T-helper 1 cell treated with Interleukin-12 subunit alpha and Interleukin-12 subunit beta and Interleukin-4 antibody, amounts not matched to agents 30 μg/mL and 1 μg/mL, for 36 hours (primary cell): ENCODE measurements at regions not wholly inside any gene's neighbourhood (a gene's known extent, or its start where the extent isn't known, plus 50 kb on each side); places are given as distances from the start of the nearest gene placed in this dataset.

Source experiments
- H3K27ac Mint-ChIP-seq: one replicate; pipeline ENCODE4 v1.8.0; 2021; ENCODE audit warnings: mild to moderate bottlenecking, mixed read lengths
- H3K27me3 Mint-ChIP-seq: one replicate; pipeline ENCODE4 v1.8.0; 2021; ENCODE audit warnings: low read depth, mixed read lengths
- H3K36me3 Mint-ChIP-seq: one replicate; pipeline ENCODE4 v1.8.0; 2021; ENCODE audit warnings: low read depth, mixed read lengths
- H3K4me1 Mint-ChIP-seq: one replicate; pipeline ENCODE4 v1.8.0; 2021; ENCODE audit warnings: low read depth, mixed read lengths
- H3K4me3 Mint-ChIP-seq: one replicate; pipeline ENCODE4 v1.8.0; 2021; ENCODE audit warnings: mild to moderate bottlenecking, moderate library complexity, mixed read lengths
- H3K9me3 Mint-ChIP-seq: one replicate; pipeline ENCODE4 v1.8.0; 2021; ENCODE audit warnings: mixed read lengths

GRCh38 chr7:136530831-136531230 is 337.6 kb upstream of the CHRM2 start:
- no peaks in the 10 kb centered on the region for H3K36me3 Mint-ChIP-seq
- no peak overlapping the region for H3K4me3 Mint-ChIP-seq
- no peaks in the 10 kb centered on the region for H3K4me1 Mint-ChIP-seq
- peaks cover 25% of the 10 kb centered on the region for H3K9me3 Mint-ChIP-seq
- H3K27me3 Mint-ChIP-seq: no peaks in the 10 kb centered on the region
- no peak overlapping the region for H3K27ac Mint-ChIP-seq

- Mint-ChIP-seq H3K4me3 (no peak overlapping the region), H3K27me3 (no peaks in the 10 kb centered on the region), H3K36me3 (no peaks in the 10 kb centered on the region)
These were observed 340.1 kb upstream of the CHRM2 start for GRCh38 chr7:136528329-136528728.

GRCh38 chr7:136527554-136527953 is 340.9 kb upstream of the CHRM2 start:
- no peak overlapping the region for H3K4me3 Mint-ChIP-seq
- H3K27me3 Mint-ChIP-seq: no peaks in the 10 kb centered on the region
- no peak overlapping the region for H3K27ac Mint-ChIP-seq
- H3K4me1 Mint-ChIP-seq: no peaks in the 10 kb centered on the region
- no peaks in the 10 kb centered on the region for H3K36me3 Mint-ChIP-seq
- peaks cover 10% of the 10 kb centered on the region for H3K9me3 Mint-ChIP-seq

More at GRCh38 chr7:136528329-136528728, 340.1 kb upstream of the CHRM2 start:
- Mint-ChIP-seq H3K4me1 (no peaks in the 10 kb centered on the region), H3K27ac (no peak overlapping the region), H3K9me3 (peaks cover 17% of the 10 kb centered on the region)

GRCh38 chr7:136526408-136527105 is 341.9 kb upstream of the CHRM2 start:
- Mint-ChIP-seq H3K27me3 (no peaks in the 10 kb centered on the region), H3K4me3 (no peak overlapping the region), H3K27ac (no peak overlapping the region)

GRCh38 chr7:136523571-136523970 is 344.9 kb upstream of the CHRM2 start:
- Mint-ChIP-seq H3K4me3 (no peak overlapping the region), H3K4me1 (no peaks in the 10 kb centered on the region), H3K27ac (no peak overlapping the region), H3K36me3 (no peaks in the 10 kb centered on the region), H3K27me3 (no peaks in the 10 kb centered on the region), H3K9me3 (peaks cover 6% of the 10 kb centered on the region)

More at GRCh38 chr7:136526408-136527105, 341.9 kb upstream of the CHRM2 start:
- Mint-ChIP-seq H3K4me1 (no peaks in the 10 kb centered on the region), H3K36me3 (no peaks in the 10 kb centered on the region), H3K9me3 (peaks cover 6% of the 10 kb centered on the region)

- Mint-ChIP-seq H3K9me3 (no peaks in the 10 kb centered on the region), H3K36me3 (no peaks in the 10 kb centered on the region), H3K4me3 (no peak overlapping the region), H3K27me3 (no peaks in the 10 kb centered on the region), H3K27ac (no peak overlapping the region), H3K4me1 (no peaks in the 10 kb centered on the region)
These were observed 350.5 kb upstream of the CHRM2 start for GRCh38 chr7:136517971-136518370.

GRCh38 chr7:136514776-136515175 is 353.7 kb upstream of the CHRM2 start:
- H3K27ac Mint-ChIP-seq: no peak overlapping the region
- H3K4me3 Mint-ChIP-seq: no peak overlapping the region
- H3K27me3 Mint-ChIP-seq: no peaks in the 10 kb centered on the region
- peaks cover 6% of the 10 kb centered on the region for H3K9me3 Mint-ChIP-seq
- no peaks in the 10 kb centered on the region for H3K36me3 Mint-ChIP-seq
- H3K4me1 Mint-ChIP-seq: no peaks in the 10 kb centered on the region

- H3K27ac Mint-ChIP-seq: no peak overlapping the region
- H3K4me3 Mint-ChIP-seq: no peak overlapping the region
- H3K36me3 Mint-ChIP-seq: no peaks in the 10 kb centered on the region
- H3K27me3 Mint-ChIP-seq: no peaks in the 10 kb centered on the region
- peaks cover 6% of the 10 kb centered on the region for H3K9me3 Mint-ChIP-seq
- H3K4me1 Mint-ChIP-seq: no peaks in the 10 kb centered on the region
These were observed 354.7 kb upstream of the CHRM2 start for GRCh38 chr7:136513744-136514143.

- Mint-ChIP-seq H3K4me1 (no peaks in the 10 kb centered on the region), H3K9me3 (peaks cover 6% of the 10 kb centered on the region), H3K36me3 (no peaks in the 10 kb centered on the region), H3K27me3 (no peaks in the 10 kb centered on the region), H3K27ac (no peak overlapping the region), H3K4me3 (no peak overlapping the region)
These were observed 359.0 kb upstream of the CHRM2 start for GRCh38 chr7:136509466-136509865.

GRCh38 chr7:136502162-136502561 is 366.3 kb upstream of the CHRM2 start:
- Mint-ChIP-seq H3K27ac (no peak overlapping the region), H3K36me3 (no peaks in the 10 kb centered on the region), H3K27me3 (no peaks in the 10 kb centered on the region)

GRCh38 chr7:136501151-136501550 is 367.3 kb upstream of the CHRM2 start:
- Mint-ChIP-seq H3K36me3 (no peaks in the 10 kb centered on the region), H3K27ac (no peak overlapping the region), H3K27me3 (no peaks in the 10 kb centered on the region), H3K4me3 (no peak overlapping the region), H3K4me1 (no peaks in the 10 kb centered on the region), H3K9me3 (peaks cover 7% of the 10 kb centered on the region)

More at GRCh38 chr7:136502162-136502561, 366.3 kb upstream of the CHRM2 start:
- H3K9me3 Mint-ChIP-seq: peaks cover 7% of the 10 kb centered on the region
- no peak overlapping the region for H3K4me3 Mint-ChIP-seq
- no peaks in the 10 kb centered on the region for H3K4me1 Mint-ChIP-seq

- Mint-ChIP-seq H3K27me3 (no peaks in the 10 kb centered on the region), H3K9me3 (peaks cover 7% of the 10 kb centered on the region), H3K4me3 (no peak overlapping the region), H3K27ac (no peak overlapping the region), H3K4me1 (no peaks in the 10 kb centered on the region), H3K36me3 (no peaks in the 10 kb centered on the region)
These were observed 371.9 kb upstream of the CHRM2 start for GRCh38 chr7:136496551-136496950.

GRCh38 chr7:136495081-136495480 is 373.4 kb upstream of the CHRM2 start:
- Mint-ChIP-seq H3K36me3 (no peaks in the 10 kb centered on the region), H3K27me3 (no peaks in the 10 kb centered on the region), H3K9me3 (peaks cover 7% of the 10 kb centered on the region), H3K4me3 (no peak overlapping the region), H3K27ac (no peak overlapping the region), H3K4me1 (no peaks in the 10 kb centered on the region)

- no peak overlapping the region for H3K27ac Mint-ChIP-seq
- H3K9me3 Mint-ChIP-seq: peaks cover 3% of the 10 kb centered on the region
- no peaks in the 10 kb centered on the region for H3K4me1 Mint-ChIP-seq
- H3K4me3 Mint-ChIP-seq: no peak overlapping the region
- H3K36me3 Mint-ChIP-seq: no peaks in the 10 kb centered on the region
- H3K27me3 Mint-ChIP-seq: no peaks in the 10 kb centered on the region
These were observed 376.1 kb upstream of the CHRM2 start for GRCh38 chr7:136492366-136492765.

GRCh38 chr7:136489808-136490207 is 378.6 kb upstream of the CHRM2 start:
- no peak overlapping the region for H3K4me3 Mint-ChIP-seq
- H3K27me3 Mint-ChIP-seq: no peaks in the 10 kb centered on the region
- no peak overlapping the region for H3K27ac Mint-ChIP-seq
- peaks cover 3% of the 10 kb centered on the region for H3K9me3 Mint-ChIP-seq
- no peaks in the 10 kb centered on the region for H3K4me1 Mint-ChIP-seq
- no peaks in the 10 kb centered on the region for H3K36me3 Mint-ChIP-seq

- Mint-ChIP-seq H3K36me3 (no peaks in the 10 kb centered on the region), H3K27ac (no peak overlapping the region), H3K4me3 (no peak overlapping the region), H3K9me3 (no peaks in the 10 kb centered on the region), H3K27me3 (no peaks in the 10 kb centered on the region), H3K4me1 (no peaks in the 10 kb centered on the region)
These were observed 387.6 kb upstream of the CHRM2 start for GRCh38 chr7:136480901-136481300.
